ENCODE measurements at regions not wholly inside any gene's neighbourhood (a gene's known extent, or its start where the extent isn't known, plus 50 kb on each side); places are given as distances from the start of the nearest gene placed in this dataset.

DNA sequence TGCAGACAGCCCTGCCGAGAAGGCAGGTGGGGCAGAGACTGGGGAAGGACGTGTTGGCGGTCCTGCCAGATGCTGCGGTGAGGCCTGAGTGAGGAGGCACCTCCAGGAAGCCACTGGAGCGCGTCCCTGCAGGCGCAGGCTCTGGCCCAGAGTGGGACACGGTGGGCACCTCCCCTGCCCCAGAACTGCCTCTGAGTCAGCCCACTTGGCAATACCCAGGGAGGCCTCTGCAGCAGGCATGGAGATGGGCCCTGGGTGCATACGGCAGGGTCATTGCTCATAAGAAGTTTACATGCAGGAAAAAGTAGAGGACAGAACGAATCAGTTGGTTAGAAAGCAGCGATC lies 195.9 kb downstream of the TFCP2L1 start:
- H3K4me1 ChIP-seq (ENCODE audit: control insufficient read depth, insufficient read depth, low read length) = peaks cover 5% of the 10 kb centered on the region
- H3K9ac ChIP-seq (ENCODE audit: low read length in 2 of 2) = no peak overlapping the region
- H3K9me3 ChIP-seq (ENCODE audit: control insufficient read depth in 2 of 2, low read length in 2 of 2) = no peaks in the 10 kb centered on the region
- no peaks in the 10 kb centered on the region for H3K27me3 ChIP-seq (ENCODE audit: control insufficient read depth in 1 of 2, insufficient read depth in 2 of 2, low read length in 2 of 2)
- no peak overlapping the region for H3K27ac ChIP-seq (ENCODE audit: low read length)
- H3K4me3 ChIP-seq (ENCODE audit: low read length in 2 of 2) = no peak overlapping the region
- H3K36me3 ChIP-seq (ENCODE audit: control insufficient read depth in 2 of 2, insufficient read depth in 2 of 2, low read length in 2 of 2) = no peaks in the 10 kb centered on the region

DNA sequence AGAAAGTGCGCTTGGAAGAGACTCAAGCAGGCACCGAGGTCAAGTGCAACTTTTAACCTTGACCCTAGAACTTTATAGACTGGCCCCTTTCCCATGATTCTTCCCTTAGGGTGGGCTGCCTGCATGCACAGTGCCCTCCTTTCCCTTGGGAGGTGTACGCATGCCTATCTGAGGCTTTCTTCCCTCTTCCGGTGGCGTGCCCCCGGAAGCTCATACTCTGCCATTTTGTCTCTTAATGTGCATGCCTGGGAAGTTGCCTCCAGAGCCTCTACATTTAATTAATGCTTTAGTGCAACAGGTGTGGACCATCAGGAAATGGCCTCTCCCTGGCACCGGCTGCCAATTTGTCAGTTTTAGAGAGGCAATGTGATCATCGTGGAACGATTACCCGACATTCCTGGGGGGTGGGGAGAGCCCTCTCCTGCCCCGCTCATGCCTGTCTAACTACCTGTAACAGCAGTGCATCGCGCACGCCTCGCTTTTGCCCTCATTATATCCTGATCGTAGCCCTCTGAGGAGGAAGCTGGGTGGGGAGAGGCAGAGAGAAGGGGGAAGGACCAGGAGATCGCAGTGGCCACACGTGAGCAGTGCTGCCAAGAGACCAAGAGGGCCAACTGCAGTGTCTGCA lies 194.8 kb downstream of the TFCP2L1 start:
- no peaks in the 10 kb centered on the region for H3K36me3 ChIP-seq (ENCODE audit: control insufficient read depth in 2 of 2, insufficient read depth in 2 of 2, low read length in 2 of 2)
- no peak overlapping the region for H3K4me3 ChIP-seq (ENCODE audit: low read length in 2 of 2)
- no peak overlapping the region for H3K9ac ChIP-seq (ENCODE audit: low read length in 2 of 2)
- peaks cover 5% of the 10 kb centered on the region for H3K4me1 ChIP-seq (ENCODE audit: control insufficient read depth, insufficient read depth, low read length)
- no peaks in the 10 kb centered on the region for H3K9me3 ChIP-seq (ENCODE audit: control insufficient read depth in 2 of 2, low read length in 2 of 2)
- H3K27ac ChIP-seq (ENCODE audit: low read length) = no peak overlapping the region
- H3K27me3 ChIP-seq (ENCODE audit: control insufficient read depth in 1 of 2, insufficient read depth in 2 of 2, low read length in 2 of 2) = no peaks in the 10 kb centered on the region

DNA sequence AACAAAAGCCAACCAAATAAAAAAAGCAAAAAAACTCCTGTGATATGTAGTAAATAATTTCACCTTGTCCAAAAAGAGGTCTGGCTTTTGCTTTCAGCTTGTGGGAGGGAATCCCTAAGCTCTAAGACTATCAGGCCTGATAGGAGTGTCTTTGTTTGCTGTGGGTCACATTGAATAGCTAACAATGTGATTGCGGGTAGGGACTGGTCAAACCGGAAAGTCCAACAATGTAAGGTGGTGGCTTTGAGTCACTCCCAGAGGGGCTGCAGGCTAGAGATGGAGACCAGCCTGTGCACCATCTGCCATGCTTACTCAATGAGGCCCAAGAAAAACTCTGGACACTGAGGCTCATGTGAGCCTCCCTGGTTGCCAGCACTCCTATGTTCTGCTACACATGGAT lies 192.9 kb downstream of the TFCP2L1 start:
- Histone ChIP-seq H3K36me3 (ENCODE audit: control insufficient read depth in 2 of 2, insufficient read depth in 2 of 2, low read length in 2 of 2) (no peaks in the 10 kb centered on the region), H3K27ac (ENCODE audit: low read length) (no peak overlapping the region), H3K9me3 (ENCODE audit: control insufficient read depth in 2 of 2, low read length in 2 of 2) (no peaks in the 10 kb centered on the region), H3K27me3 (ENCODE audit: control insufficient read depth in 1 of 2, insufficient read depth in 2 of 2, low read length in 2 of 2) (no peaks in the 10 kb centered on the region), H3K4me3 (ENCODE audit: low read length in 2 of 2) (no peak overlapping the region), H3K9ac (ENCODE audit: low read length in 2 of 2) (no peak overlapping the region), H3K4me1 (ENCODE audit: control insufficient read depth, insufficient read depth, low read length) (peaks cover 9% of the 10 kb centered on the region)

DNA sequence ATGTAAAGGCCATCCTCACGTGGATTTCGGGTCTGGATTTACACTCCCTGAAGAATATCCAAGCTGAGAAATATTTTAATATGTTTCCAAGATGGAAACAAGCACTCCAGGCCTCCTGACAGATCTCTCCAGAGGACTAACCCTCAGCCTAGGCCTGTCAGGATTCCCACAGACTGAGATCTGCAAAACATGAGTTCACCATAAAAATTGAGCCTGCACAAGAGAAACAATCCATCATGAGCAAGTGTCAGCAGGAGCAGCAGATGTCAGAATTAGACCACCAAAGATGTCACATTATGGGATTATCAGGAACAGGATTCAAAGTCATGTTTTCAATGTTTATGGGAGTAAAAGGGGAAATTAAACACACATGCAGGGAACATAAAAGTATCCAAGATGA lies 191.3 kb downstream of the TFCP2L1 start:
- H3K27ac ChIP-seq (ENCODE audit: low read length) = no peak overlapping the region
- peaks cover 8% of the 10 kb centered on the region for H3K4me1 ChIP-seq (ENCODE audit: control insufficient read depth, insufficient read depth, low read length)
- H3K4me3 ChIP-seq (ENCODE audit: low read length in 2 of 2) = no peak overlapping the region
- H3K36me3 ChIP-seq (ENCODE audit: control insufficient read depth in 2 of 2, insufficient read depth in 2 of 2, low read length in 2 of 2) = no peaks in the 10 kb centered on the region
- H3K9ac ChIP-seq (ENCODE audit: low read length in 2 of 2) = peak overlapping the region in 1 of 2 donors; percentile 29
- H3K27me3 ChIP-seq (ENCODE audit: control insufficient read depth in 1 of 2, insufficient read depth in 2 of 2, low read length in 2 of 2) = no peaks in the 10 kb centered on the region
- H3K9me3 ChIP-seq (ENCODE audit: control insufficient read depth in 2 of 2, low read length in 2 of 2) = no peaks in the 10 kb centered on the region

DNA sequence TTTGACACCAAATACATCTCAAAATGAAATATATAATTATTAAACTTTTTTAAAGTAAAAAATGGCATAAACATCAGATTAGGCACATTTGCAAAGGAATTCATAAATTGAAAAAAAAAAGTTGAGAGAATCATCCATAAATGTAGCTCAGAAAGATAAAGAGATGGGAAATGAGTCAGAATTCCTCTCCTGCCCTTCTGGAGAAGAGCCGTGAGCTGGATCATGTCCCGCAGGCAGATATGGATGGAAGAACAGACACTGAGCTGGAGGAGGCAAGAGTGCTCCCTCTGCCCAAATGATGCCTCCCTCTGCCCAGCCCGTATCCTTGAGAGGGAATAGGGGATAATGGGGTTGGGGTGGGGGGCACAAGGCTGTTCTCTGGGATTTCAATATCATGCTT lies 190.9 kb downstream of the TFCP2L1 start:
- Histone ChIP-seq H3K36me3 (ENCODE audit: control insufficient read depth in 2 of 2, insufficient read depth in 2 of 2, low read length in 2 of 2) (no peaks in the 10 kb centered on the region), H3K27ac (ENCODE audit: low read length) (no peak overlapping the region), H3K4me1 (ENCODE audit: control insufficient read depth, insufficient read depth, low read length) (peaks cover 4% of the 10 kb centered on the region), H3K4me3 (ENCODE audit: low read length in 2 of 2) (no peak overlapping the region), H3K9ac (ENCODE audit: low read length in 2 of 2) (no peak overlapping the region), H3K9me3 (ENCODE audit: control insufficient read depth in 2 of 2, low read length in 2 of 2) (no peaks in the 10 kb centered on the region), H3K27me3 (ENCODE audit: control insufficient read depth in 1 of 2, insufficient read depth in 2 of 2, low read length in 2 of 2) (no peaks in the 10 kb centered on the region)

DNA sequence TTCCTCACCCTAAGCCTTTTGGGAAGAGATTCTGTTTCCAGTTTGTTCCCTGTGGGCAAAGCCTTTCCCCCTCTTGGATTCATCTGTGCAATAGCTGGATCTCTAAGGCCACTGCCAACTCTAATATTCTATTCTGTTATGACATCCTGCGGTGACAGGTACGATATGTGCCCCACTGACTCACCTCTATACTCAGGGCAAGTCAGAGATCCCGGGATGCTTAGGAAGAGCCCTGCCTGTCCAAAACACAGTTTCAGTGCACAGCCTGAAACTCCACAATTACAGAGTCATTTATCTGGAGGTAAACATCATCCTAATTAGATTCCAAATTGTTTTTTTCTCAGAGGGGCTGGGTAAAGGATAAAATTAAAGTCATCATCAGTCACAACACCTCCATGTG lies 190.2 kb downstream of the TFCP2L1 start:
- H3K27me3 ChIP-seq (ENCODE audit: control insufficient read depth in 1 of 2, insufficient read depth in 2 of 2, low read length in 2 of 2) = no peaks in the 10 kb centered on the region
- H3K9me3 ChIP-seq (ENCODE audit: control insufficient read depth in 2 of 2, low read length in 2 of 2) = no peaks in the 10 kb centered on the region
- H3K4me1 ChIP-seq (ENCODE audit: control insufficient read depth, insufficient read depth, low read length) = peaks cover 10% of the 10 kb centered on the region
- no peak overlapping the region for H3K27ac ChIP-seq (ENCODE audit: low read length)
- H3K36me3 ChIP-seq (ENCODE audit: control insufficient read depth in 2 of 2, insufficient read depth in 2 of 2, low read length in 2 of 2) = no peaks in the 10 kb centered on the region
- H3K9ac ChIP-seq (ENCODE audit: low read length in 2 of 2) = no peak overlapping the region
- no peak overlapping the region for H3K4me3 ChIP-seq (ENCODE audit: low read length in 2 of 2)

DNA sequence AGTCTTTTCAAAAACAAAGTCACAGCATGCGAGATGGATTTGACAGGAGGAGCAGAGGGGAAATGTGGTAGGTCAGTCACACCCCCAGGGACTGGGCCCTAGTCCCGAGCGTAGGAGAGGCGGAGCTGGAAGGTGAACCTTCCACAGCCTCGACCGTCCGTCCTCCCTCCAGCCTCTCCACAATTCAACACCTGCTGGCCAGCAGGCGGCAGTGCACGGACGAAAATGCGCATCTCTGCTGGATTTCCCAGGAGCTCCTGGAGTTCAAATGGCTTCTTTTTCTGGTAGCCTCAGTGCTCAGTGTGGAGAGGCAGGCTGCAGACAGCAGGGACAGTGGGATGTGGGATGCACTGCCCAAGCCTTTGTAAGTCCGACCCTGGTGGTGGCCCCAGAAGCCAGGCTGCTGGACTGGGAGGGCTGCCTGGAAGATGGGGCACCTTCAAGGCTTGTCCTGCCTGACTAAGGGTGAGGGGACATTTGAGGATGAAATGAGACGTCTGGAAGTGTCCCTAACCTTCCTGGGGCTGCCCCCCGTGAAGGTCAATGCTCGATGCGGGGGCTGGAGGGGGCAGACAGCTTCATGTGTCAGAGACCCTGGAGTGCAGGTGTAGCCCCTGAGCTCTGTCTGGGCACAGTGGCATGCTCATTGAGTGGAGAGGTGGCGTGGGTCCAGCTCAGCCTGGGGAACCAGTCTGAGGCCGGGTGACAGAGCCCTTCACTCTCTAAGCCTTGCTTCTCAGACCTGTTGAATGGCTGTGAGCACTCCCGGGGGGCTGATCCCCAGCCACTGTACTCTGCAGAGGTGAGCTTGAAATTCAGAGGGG lies 189.5 kb downstream of the TFCP2L1 start:
- Histone ChIP-seq H3K36me3 (ENCODE audit: control insufficient read depth in 2 of 2, insufficient read depth in 2 of 2, low read length in 2 of 2) (no peaks in the 10 kb centered on the region), H3K4me3 (ENCODE audit: low read length in 2 of 2) (no peak overlapping the region), H3K9me3 (ENCODE audit: control insufficient read depth in 2 of 2, low read length in 2 of 2) (no peaks in the 10 kb centered on the region), H3K27me3 (ENCODE audit: control insufficient read depth in 1 of 2, insufficient read depth in 2 of 2, low read length in 2 of 2) (no peaks in the 10 kb centered on the region), H3K27ac (ENCODE audit: low read length) (no peak overlapping the region), H3K4me1 (ENCODE audit: control insufficient read depth, insufficient read depth, low read length) (peaks cover 16% of the 10 kb centered on the region), H3K9ac (ENCODE audit: low read length in 2 of 2) (no peak overlapping the region)

DNA sequence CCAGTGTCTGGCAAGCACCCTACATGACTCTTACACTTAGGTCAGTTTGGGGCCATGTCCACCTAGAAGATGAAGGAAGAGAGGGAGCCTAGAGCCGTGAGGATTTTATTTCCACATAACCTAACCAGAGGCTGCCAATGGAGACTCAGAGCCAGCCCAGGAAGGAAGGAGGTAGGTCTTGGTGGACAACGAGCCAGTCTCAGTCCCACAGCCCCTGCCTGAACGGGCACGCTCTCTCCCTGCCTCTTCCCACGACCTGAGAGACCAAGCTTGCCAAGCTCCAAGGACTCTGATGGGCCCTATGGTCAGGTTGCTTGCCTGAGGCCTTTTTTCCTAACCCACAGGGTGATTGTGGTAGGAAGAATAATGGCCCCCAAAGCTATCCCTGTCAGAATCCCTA lies 188.4 kb downstream of the TFCP2L1 start:
- Histone ChIP-seq H3K4me1 (ENCODE audit: control insufficient read depth, insufficient read depth, low read length) (peaks cover 21% of the 10 kb centered on the region), H3K27ac (ENCODE audit: low read length) (no peak overlapping the region), H3K36me3 (ENCODE audit: control insufficient read depth in 2 of 2, insufficient read depth in 2 of 2, low read length in 2 of 2) (no peaks in the 10 kb centered on the region), H3K9me3 (ENCODE audit: control insufficient read depth in 2 of 2, low read length in 2 of 2) (no peaks in the 10 kb centered on the region), H3K9ac (ENCODE audit: low read length in 2 of 2) (no peak overlapping the region), H3K4me3 (ENCODE audit: low read length in 2 of 2) (no peak overlapping the region), H3K27me3 (ENCODE audit: control insufficient read depth in 1 of 2, insufficient read depth in 2 of 2, low read length in 2 of 2) (no peaks in the 10 kb centered on the region)

DNA sequence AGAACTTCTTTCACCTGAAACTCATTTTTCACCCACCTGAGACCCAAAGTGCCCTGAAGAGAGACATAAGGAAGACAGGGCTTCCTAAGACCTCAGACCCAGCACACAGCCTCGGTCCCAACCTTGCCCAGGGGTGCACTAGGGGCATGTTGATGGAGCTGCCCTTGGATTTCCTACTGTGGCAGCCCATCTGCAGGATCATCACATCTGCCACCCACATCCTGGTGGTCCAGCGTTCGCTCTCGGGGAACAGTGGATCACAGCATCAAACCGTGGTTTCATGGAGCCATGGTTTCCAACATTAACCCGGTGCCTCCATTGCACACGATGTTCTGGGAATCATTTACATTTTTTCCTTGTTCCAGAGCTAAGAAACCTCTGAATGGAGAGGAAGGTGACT lies 186.4 kb downstream of the TFCP2L1 start:
- H3K27me3 ChIP-seq (ENCODE audit: control insufficient read depth in 1 of 2, insufficient read depth in 2 of 2, low read length in 2 of 2) = no peaks in the 10 kb centered on the region
- no peaks in the 10 kb centered on the region for H3K36me3 ChIP-seq (ENCODE audit: control insufficient read depth in 2 of 2, insufficient read depth in 2 of 2, low read length in 2 of 2)
- no peak overlapping the region for H3K27ac ChIP-seq (ENCODE audit: low read length)
- no peaks in the 10 kb centered on the region for H3K9me3 ChIP-seq (ENCODE audit: control insufficient read depth in 2 of 2, low read length in 2 of 2)
- H3K9ac ChIP-seq (ENCODE audit: low read length in 2 of 2) = no peak overlapping the region
- H3K4me3 ChIP-seq (ENCODE audit: low read length in 2 of 2) = no peak overlapping the region
- peaks cover 21% of the 10 kb centered on the region for H3K4me1 ChIP-seq (ENCODE audit: control insufficient read depth, insufficient read depth, low read length)

DNA sequence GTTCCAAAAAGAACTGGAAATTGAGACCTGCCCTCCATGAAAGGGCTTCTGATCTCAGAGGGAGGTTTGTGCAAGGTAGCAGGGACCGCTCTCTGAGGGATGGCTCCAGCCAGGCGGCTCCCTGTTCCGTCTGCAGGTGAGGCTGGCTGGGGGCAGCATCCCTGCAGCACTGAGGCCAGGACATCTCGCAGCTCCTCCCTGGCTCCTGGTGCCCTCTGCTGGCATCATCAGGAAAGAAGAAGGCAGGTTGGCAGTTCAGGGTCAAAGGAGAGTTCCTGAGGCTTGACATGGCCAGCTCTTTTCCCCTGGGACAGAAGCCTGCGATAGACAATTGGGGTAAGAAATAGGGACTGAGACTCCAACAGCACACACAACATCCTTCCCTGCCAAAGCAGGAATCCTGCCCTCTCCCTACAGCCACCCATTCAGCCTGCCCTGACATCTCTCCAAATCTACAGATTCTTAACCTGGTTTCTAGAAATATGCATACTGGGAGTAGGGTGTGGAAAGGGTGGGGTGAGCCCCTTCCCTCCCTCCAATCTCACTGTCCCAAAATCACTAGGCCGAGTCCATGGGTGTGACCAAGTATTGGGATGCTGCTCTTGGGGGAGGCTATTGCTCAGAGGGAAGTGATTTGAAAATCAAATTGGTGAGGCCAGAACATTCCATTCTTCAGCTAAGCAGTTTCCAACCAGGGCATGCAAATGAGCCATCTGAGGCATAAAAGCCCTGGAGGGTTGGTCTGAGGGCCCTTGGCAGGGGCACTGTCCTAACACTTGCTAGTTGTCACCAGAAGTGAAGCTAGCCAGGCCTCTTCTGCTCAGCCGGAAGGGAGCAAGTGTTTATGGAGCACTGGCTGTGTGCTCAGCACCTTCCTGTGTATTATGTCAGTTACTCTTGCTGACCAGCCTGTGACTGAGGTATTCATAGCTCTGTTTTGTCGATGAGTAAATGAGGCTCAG lies 185.4 kb downstream of the TFCP2L1 start:
- Histone ChIP-seq H3K27me3 (ENCODE audit: control insufficient read depth in 1 of 2, insufficient read depth in 2 of 2, low read length in 2 of 2) (no peaks in the 10 kb centered on the region), H3K36me3 (ENCODE audit: control insufficient read depth in 2 of 2, insufficient read depth in 2 of 2, low read length in 2 of 2) (no peaks in the 10 kb centered on the region), H3K9ac (ENCODE audit: low read length in 2 of 2) (no peak overlapping the region), H3K9me3 (ENCODE audit: control insufficient read depth in 2 of 2, low read length in 2 of 2) (no peaks in the 10 kb centered on the region), H3K4me1 (ENCODE audit: control insufficient read depth, insufficient read depth, low read length) (peaks cover 21% of the 10 kb centered on the region), H3K4me3 (ENCODE audit: low read length in 2 of 2) (no peak overlapping the region), H3K27ac (ENCODE audit: low read length) (peak overlapping the region; percentile 37)
